ENCODE measurements at regions not wholly inside any gene's neighbourhood (a gene's known extent, or its start where the extent isn't known, plus 50 kb on each side); places are given as distances from the start of the nearest gene placed in this dataset.

DNA sequence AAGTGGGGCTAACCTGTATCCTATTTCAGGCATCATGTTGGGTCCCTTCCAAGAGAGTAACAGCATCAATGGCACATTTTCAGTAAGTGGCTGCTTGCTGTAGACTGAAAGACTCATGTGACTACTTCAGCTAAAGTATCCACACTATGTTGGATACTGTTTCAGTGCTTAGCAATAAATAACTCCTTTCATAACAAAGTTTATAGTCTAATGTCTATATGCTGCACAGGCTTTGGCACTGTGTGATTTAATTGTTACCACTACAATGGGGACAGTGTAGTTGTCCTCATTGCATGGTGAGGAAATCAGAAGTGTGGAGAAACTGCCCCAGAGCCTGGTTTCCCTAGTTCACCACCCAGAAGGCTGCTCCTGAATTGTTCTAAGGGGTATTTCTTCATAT is 318.0 kb upstream of the PTCHD4 start:
- no peak overlapping the region for H2AFZ ChIP-seq (ENCODE audit: control insufficient read depth, low read depth, low read length)
- no peaks in the 10 kb centered on the region for H3K4me1 ChIP-seq (ENCODE audit: control insufficient read depth, insufficient read depth, low read length)
- no peaks in the 10 kb centered on the region for H3K9me3 ChIP-seq (replicated peaks; ENCODE audit: control insufficient read depth, insufficient read depth, low read length)
- in situ Hi-C loops (cut with MboI) (no loop called here), intact Hi-C loops (cut with micrococcal nuclease; ENCODE audit: unreplicated experiment) (no loop called here)
- RAD21 ChIA-PET (ENCODE audit: unreplicated experiment) = no interaction called here
- no peak overlapping the region for H3K4me2 ChIP-seq (ENCODE audit: control insufficient read depth, insufficient read depth)
- H3K36me3 ChIP-seq (ENCODE audit: control insufficient read depth in 2 of 2, insufficient read depth in 2 of 2, low read length in 1 of 2) = no peaks in the 10 kb centered on the region
- no peak for ATAC-seq
- SMC1A ChIA-PET (ENCODE audit: uncharacterized antibody, unreplicated experiment) = interaction anchor here (1.0 kb wide), 1 partner anchor 10 kb away, joined by 4 read pairs; no protein-coding TSS in a partner anchor
- H3K27ac ChIP-seq (ENCODE audit: control insufficient read depth, insufficient read depth) = no peak overlapping the region
- no peak overlapping the region for H3K4me3 ChIP-seq
- no peaks in the 10 kb centered on the region for H3K27me3 ChIP-seq (replicated peaks in 1 of 2; ENCODE audit: control insufficient read depth in 2 of 2, insufficient read depth in 2 of 2, low read length in 1 of 2)
- no peak for DNase-seq (ENCODE audit: low read depth, low spot score)
- no peak overlapping the region for H3K9ac ChIP-seq (ENCODE audit: control insufficient read depth, insufficient read depth, low read length)
- no peaks in the 10 kb centered on the region for H3K79me2 ChIP-seq (ENCODE audit: control insufficient read depth, insufficient read depth, low read length)
- FAIRE-seq = no peak
- CTCF ChIA-PET = no interaction called here
- no peak for TF ChIP-seq WRNIP1 (IDR thresholded peaks at IDR 0.05; ENCODE audit: borderline replicate concordance, low read depth, low read length)
- no peak for TF ChIP-seq RAD21 (IDR thresholded peaks at IDR 0.05; ENCODE audit: insufficient read depth, low read depth, low read length)
- TF ChIP-seq EP300 (IDR thresholded peaks at IDR 0.05; ENCODE audit: borderline replicate concordance in 1 of 2, control insufficient read depth in 1 of 2, low read depth in 2 of 2, low read length in 2 of 2) = no peak
- no peak for TF ChIP-seq BMI1 (IDR thresholded peaks at IDR 0.05; ENCODE audit: borderline replicate concordance)
- no peak for TF ChIP-seq TARDBP (IDR thresholded peaks at IDR 0.05; ENCODE audit: borderline replicate concordance)
- no peak for TF ChIP-seq STAT1 (conservative IDR thresholded peaks at IDR 0.05)
- no peak for TF ChIP-seq RB1 (IDR thresholded peaks at IDR 0.05; ENCODE audit: borderline replicate concordance)
- TF ChIP-seq, protein P1, sequence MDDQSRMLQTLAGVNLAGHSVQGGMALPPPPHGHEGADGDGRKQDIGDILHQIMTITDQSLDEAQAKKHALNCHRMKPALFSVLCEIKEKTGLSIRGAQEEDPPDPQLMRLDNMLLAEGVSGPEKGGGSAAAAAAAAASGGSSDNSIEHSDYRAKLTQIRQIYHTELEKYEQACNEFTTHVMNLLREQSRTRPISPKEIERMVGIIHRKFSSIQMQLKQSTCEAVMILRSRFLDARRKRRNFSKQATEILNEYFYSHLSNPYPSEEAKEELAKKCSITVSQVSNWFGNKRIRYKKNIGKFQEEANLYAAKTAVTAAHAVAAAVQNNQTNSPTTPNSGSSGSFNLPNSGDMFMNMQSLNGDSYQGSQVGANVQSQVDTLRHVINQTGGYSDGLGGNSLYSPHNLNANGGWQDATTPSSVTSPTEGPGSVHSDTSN (IDR thresholded peaks at IDR 0.05; ENCODE audit: insufficient replicate concordance, low read depth, low read length) = no peak
- no peak for TF ChIP-seq NFYA (IDR thresholded peaks at IDR 0.05; ENCODE audit: borderline replicate concordance, low read depth, low read length)
- no TSS peak for BruUV-seq (replicated peaks)
- POLR2A ChIA-PET = no interaction called here
- H4K20me1 ChIP-seq (ENCODE audit: control insufficient read depth, insufficient read depth) = no peaks in the 10 kb centered on the region

Measured in GM12878 (cell line).